Sciatic nerve (tissue), 2 donors: ENCODE measurements at regions not wholly inside any gene's neighbourhood (a gene's known extent, or its start where the extent isn't known, plus 50 kb on each side); places are given as distances from the start of the nearest gene placed in this dataset.
"Not testable (repeated sequence)": the region's sequence is repeated elsewhere in the genome, so short reads cannot be mapped to it uniquely, and the experiment has no call there.

Experiments
- ATAC-seq: fragments of 200-7000 bp; cut with Tn5 transposase; one replicate; pipeline ENCODE4 v1.9.1; 2020; ENCODE audit warnings: mild to moderate bottlenecking, moderate library complexity
- DNase-seq: peaks from one replicate; pipeline ENCODE4 v3.0.0-alpha.2; 2020; ENCODE audit warnings: low spot score
- intact Hi-C: fragments of 100-400 bp; cut with DNase I; formaldehyde crosslinking; loops from one replicate; pipeline ENCODE4 v1.14.2; 2022
- donor health status: DM: no; HTN: no; CAD: no.
- donor health status: DM: no; HTN: no; CAD: no.

GRCh38 chr7:126185959-126186580, 1066.7 kb downstream of the GRM8 start:
- no peak for DNase-seq
- ATAC-seq, result no peak
- intact Hi-C loops, result no loop called here

DNA sequence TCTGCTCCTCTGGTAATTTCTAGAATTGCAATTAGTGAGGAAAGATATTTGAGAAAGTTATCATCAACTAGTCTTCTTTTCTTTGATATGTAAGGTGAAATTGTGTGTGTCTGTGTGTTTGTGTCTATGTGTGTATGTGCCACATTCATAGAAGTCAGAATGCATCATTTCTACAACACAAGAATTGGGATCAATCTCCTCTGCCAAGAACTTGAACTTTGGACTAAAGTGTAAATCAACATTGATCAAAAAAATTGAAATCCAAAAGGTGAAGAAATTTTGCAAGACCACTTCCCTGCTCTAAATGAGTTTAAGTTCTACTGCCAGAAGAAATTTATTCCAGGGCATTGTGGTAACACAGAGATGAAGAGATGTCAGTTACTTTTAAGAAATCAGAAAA, 1072.8 kb downstream of the GRM8 start:
- intact Hi-C loops, result no loop called here
- ATAC-seq, result no peak

DNA sequence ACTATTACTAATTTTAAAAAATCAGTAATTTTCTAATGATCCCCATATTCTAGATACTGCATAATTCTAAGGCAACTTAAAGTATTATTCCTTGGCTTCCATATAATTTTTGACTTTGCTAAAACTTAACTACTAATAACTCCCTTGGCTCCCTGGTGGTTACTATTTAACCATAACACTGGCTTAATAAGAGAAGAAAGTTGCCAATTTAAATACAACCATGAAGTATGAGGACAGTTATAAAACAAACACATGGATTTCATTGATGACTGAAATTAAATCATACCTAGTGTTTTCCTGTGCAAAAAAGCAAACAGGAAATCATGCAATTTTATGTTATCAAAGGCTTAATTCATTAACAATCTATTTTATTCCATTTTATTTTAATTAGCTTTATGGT, 1073.9 kb downstream of the GRM8 start:
- intact Hi-C loops, result no loop called here
- DNase-seq (no peak), ATAC-seq (no peak)

More for the DNA sequence above, 1072.8 kb downstream of the GRM8 start:
- DNase-seq, result no peak

DNA sequence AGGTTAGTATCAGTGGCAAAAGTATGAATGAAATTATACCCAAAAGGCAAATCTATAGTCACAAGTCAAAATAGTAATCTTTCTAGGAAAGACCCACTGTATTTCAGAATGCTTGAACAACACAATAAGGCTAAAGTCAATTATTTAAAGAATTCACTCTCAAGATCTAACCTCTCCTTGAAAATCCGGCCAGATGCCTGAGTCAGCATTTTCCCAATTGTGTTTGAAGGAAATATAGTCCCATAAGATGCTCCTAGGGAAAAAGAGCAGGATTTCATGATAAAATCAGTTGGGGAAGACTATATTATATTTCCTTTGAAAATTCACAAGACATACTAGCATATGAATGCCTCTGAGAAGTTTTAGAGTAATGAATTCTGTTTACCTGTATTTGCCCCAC, 1075.0 kb downstream of the GRM8 start:
- DNase-seq, result no peak
- no peak for ATAC-seq
- intact Hi-C loops, result no loop called here

DNA sequence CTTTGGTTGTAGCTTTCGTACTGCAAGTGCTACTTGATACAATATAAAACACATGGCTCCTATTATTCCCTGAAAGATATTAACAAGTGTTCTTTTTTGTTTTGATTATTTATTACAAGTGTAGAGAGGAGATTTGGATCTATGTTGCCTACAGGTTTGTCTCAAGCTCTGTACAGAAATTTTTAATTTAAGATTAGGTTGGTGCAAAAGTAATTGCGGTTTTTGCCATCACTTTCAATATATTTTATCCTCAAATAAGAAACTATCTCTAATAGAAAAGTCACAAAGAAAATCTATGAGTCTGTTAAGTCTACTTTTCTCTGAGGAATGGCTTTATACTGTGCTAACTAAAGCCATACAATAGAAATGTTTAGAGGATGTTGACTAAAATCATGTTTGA, 1086.1 kb downstream of the GRM8 start:
- ATAC-seq (no peak), DNase-seq (no peak)
- intact Hi-C loops, result no loop called here

GRCh38 chr7:126163647-126164046, 1089.1 kb downstream of the GRM8 start:
- ATAC-seq (no peak), DNase-seq (no peak)
- intact Hi-C loops, result no loop called here

DNA sequence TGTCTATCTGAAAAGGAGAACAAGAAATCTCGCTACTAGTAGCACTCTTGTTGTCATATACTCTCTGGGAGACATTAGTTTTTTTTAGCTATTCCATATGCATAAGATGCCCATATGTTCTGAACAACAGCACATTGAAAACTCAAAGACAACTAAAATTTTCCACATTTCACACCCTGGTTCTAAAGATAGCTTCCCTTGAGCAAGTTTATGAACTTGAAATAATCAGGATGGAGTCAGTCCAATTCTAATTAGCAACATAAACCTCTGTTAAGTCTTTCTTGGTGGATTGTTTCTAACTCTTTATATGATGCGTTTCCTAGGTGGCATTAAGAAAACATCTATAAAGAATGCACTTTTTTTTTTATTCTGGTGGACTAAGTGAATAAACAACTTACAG, 1095.3 kb downstream of the GRM8 start:
- intact Hi-C loops, result no loop called here
- ATAC-seq, result no peak
- no peak for DNase-seq

GRCh38 chr7:126150278-126150958, 1102.3 kb downstream of the GRM8 start:
- ATAC-seq (no peak), DNase-seq (no peak)
- intact Hi-C loops, result no loop called here

- intact Hi-C loops, result no loop called here
- no peak for ATAC-seq
- DNase-seq, result no peak
Measured at GRCh38 chr7:126140858-126141466, 1111.8 kb downstream of the GRM8 start.

GRCh38 chr7:126119981-126120380, 1132.8 kb downstream of the GRM8 start:
- no peak for ATAC-seq
- DNase-seq, result no peak
- intact Hi-C loops, result no loop called here

DNA sequence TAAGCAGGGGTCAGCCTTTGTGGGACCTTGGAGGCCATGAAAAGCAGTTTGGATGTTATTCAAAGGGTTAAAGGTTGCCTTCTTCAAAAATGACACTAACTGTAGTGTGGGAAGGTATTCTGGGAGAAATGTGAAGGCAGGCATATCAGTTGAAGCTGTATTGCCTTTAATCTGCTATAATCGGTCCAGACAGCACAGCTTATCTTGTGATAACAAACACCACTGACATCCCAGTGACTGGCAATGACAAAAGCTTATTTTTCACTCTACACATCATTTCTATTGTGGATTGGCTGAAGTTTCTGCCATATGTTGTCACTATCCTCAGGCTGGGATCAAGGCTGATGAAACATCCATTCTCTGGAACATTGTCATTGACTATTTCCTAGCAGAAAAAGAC, 1149.2 kb downstream of the GRM8 start:
- intact Hi-C loops, result no loop called here
- DNase-seq (no peak), ATAC-seq (no peak)

DNA sequence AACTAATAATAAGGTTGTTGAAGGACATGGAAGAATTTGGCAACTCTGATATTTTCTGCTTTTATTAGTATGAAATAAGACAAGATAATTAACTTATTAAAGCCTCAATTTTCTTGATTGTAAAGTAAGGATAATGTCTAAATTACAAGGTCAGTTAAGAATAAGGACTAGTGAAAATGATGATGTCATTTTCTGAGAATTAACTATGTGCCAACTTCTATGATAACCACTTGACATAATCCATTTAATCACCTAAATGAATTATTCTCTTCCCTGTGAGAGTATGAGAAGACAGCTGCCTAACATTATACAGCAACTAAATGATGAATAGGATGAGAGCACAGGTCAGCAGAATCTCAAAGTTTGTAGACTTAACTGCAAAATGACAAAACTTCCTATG, 1153.4 kb upstream of the POT1 start:
- ATAC-seq, result no peak
- intact Hi-C loops, result no loop called here
- no peak for DNase-seq

DNA sequence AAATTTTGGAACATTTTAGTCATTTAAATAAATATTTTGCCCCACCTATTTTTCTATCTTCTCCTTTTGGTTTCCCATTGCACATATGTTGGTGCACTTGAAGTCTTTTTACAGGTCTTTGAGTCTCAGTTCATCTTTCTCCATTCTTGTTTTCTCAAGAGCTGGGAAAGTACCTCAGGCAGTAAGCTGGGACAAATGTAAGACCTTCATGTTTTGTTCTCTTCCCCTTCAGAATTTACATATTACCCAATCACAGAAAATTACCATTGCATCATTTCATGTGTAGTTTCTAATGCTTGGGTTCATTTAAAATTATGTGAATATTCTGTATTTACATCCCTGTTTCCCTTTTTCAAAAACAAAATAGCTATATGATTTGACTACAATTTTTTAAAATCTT, 1150.0 kb upstream of the POT1 start:
- DNase-seq (no peak), ATAC-seq (no peak)
- intact Hi-C loops, result no loop called here

DNA sequence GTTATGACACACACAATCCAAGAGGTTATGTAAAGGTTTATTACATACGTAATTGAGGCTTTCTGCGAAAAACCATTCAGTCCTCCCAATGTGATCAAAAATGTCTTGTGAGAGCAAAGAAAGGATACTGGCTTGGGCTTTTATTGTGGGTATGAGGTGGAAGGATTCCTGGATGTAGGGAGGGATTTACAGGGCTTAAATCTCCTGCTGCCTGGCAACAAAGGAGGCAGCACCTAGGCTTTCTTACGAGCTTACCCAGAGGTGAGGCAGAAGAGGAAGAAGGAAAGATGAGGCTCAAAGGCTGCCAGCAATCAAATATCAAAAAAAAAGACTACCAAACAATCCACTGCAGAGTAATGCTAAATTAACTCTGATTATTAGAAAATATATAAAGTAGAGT, 1149.5 kb upstream of the POT1 start:
- DNase-seq, result no peak
- no peak for ATAC-seq
- intact Hi-C loops, result no loop called here

DNA sequence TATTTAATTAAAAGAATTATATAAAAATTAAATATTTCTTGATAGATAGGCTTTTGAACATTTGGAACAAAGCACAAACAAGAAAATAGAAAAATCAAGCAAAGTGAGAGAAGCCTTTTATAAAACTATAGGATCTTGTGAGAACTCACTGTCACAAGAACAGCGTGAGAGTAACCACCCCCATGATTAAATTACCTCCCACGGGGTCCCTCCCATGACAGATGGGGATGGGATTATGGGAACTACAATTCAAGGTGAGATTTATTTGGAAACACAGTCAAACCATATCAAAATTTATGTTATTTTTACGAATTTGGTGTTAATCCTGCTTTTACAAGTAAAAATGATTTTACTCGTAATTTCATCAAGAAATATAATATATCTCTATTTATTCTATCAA, 1136.1 kb upstream of the POT1 start:
- intact Hi-C loops, result no loop called here
- DNase-seq (no peak), ATAC-seq (no peak)

- intact Hi-C loops, result no loop called here
- DNase-seq, result no peak
- no peak for ATAC-seq
Measured at GRCh38 chr7:126057979-126058378, 1128.4 kb upstream of the POT1 start.

- intact Hi-C loops, ATAC-seq: not testable (repeated sequence)
Measured at GRCh38 chr7:126056613-126057012, 1127.0 kb upstream of the POT1 start.

GRCh38 chr7:126052229-126052628, 1122.6 kb upstream of the POT1 start:
- intact Hi-C loops, result no loop called here
- DNase-seq, result no peak
- ATAC-seq, result no peak

More at GRCh38 chr7:126056613-126057012, 1127.0 kb upstream of the POT1 start:
- DNase-seq, result not testable (repeated sequence)

DNA sequence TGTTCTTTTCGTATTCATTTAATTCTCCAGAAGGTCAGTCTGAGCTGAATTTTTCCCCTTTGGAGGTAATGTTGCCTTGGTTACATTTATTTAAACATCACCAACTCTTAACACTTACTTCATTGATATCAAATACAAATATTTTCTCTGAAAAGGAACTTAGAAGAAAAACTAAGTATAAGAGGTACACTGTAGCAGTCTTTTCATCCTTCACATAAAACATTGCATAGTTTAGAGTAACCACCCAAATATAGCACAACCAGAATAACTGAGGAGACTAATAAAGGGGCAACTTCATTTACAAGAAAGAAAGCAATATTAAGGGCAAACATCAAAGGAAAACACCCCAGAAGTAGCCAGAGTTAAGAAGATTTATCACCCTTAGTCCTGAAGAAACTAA, 1115.0 kb upstream of the POT1 start:
- DNase-seq (no peak), ATAC-seq (no peak)
- intact Hi-C loops, result no loop called here

DNA sequence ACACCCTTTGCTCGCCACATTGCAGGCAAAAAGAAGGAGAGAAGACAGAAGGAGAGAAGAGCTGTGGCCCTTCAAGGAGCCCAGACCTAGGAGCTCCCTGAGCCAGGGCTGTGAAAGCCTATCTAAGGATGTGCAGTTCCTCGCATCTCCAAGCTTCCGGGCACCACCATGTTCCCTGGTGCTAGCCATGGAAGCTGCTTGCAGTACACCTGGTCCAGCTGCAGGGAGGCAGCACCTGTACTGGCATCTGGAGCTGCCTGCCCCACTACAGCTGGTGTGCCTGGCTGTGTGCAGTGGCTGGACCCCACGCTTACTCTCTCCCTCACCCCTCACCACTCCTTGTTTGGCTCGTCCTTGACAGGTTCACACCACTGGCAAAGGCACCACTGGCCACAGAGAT, 1111.8 kb upstream of the POT1 start:
- no peak for ATAC-seq
- intact Hi-C loops, result no loop called here
- no peak for DNase-seq
